Liver (tissue), 8 donors: ENCODE measurements at regions not wholly inside any gene's neighbourhood (a gene's known extent, or its start where the extent isn't known, plus 50 kb on each side); places are given as distances from the start of the nearest gene placed in this dataset.

Experiments
- DNase-seq: peaks from one replicate; pipeline ENCODE4 v3.0.0-alpha.2; 2017; ENCODE audit warnings: low spot score
- H3K27ac ChIP-seq, 2 donors: one replicate each; pipeline ENCODE4 v1.7.0; 2013; ENCODE audit warnings: inconsistent platforms in 2 of 2, low read length in 2 of 2, control low read depth in 1 of 2, low read depth in 1 of 2, mild to moderate bottlenecking in 1 of 2
- H3K27me3 ChIP-seq, 4 donors: one replicate each; pipeline versions ENCODE4 v1.6.1 to v1.7.0; 2013; ENCODE audit warnings: low read length in 3 of 4, inconsistent platforms in 1 of 4, mild to moderate bottlenecking in 1 of 4, moderate library complexity in 1 of 4; ENCODE audit not compliant: control insufficient read depth in 4 of 4, insufficient read depth in 4 of 4
- H3K36me3 ChIP-seq, 4 donors: one replicate each; pipeline versions ENCODE4 v1.6.1 to v1.7.0; 2013; ENCODE audit warnings: low read length in 3 of 4, mild to moderate bottlenecking in 3 of 4, low read depth in 1 of 4, moderate library complexity in 1 of 4; ENCODE audit not compliant: control insufficient read depth in 4 of 4, insufficient read depth in 3 of 4
- H3K4me1 ChIP-seq, 4 donors: one replicate each; pipeline versions ENCODE4 v1.6.1 to v1.7.0; 2013; ENCODE audit warnings: low read length in 3 of 4, mild to moderate bottlenecking in 3 of 4, moderate library complexity in 1 of 4; ENCODE audit not compliant: control insufficient read depth in 4 of 4, insufficient read depth in 4 of 4
- H3K4me3 ChIP-seq, 3 donors: one replicate each; pipeline versions ENCODE4 v1.6.1 to v1.7.0; 2013; ENCODE audit warnings: low read length in 3 of 3, control low read depth in 1 of 3, low read depth in 1 of 3, mild to moderate bottlenecking in 1 of 3
- H3K9ac ChIP-seq, 2 donors: one replicate each; pipeline ENCODE4 v1.7.0; 2013; ENCODE audit warnings: low read length in 2 of 2, mild to moderate bottlenecking in 2 of 2, moderate library complexity in 2 of 2, control low read depth in 1 of 2, low read depth in 1 of 2
- H3K9me3 ChIP-seq, 4 donors: one replicate each; pipeline versions ENCODE4 v1.6.1 to v1.7.0; 2013; ENCODE audit warnings: low read length in 3 of 4; ENCODE audit not compliant: control insufficient read depth in 4 of 4
- ATF3 ChIP-seq: IDR thresholded peaks from 2 replicates; pipeline ENCODE4 v1.6.1; 2016; ENCODE audit warnings: antibody characterized with exemption
- CTCF ChIP-seq: fragments of 150-350 bp; IDR thresholded peaks from 2 replicates; pipeline ENCODE4 v1.5.1; 2017; ENCODE audit warnings: improper control_type of control experiment, low read depth, low read length; ENCODE audit not compliant: missing input control
- EGR1 ChIP-seq, 2 donors: IDR thresholded peaks; 2 replicates each; pipeline ENCODE4 v1.6.1; 2016 to 2018; ENCODE audit warnings: antibody characterized with exemption in 2 of 2, low read depth in 2 of 2
- FOXA1 ChIP-seq: IDR thresholded peaks from 2 replicates; pipeline ENCODE4 v1.6.1; 2016; ENCODE audit warnings: antibody characterized with exemption
- FOXA2 ChIP-seq: IDR thresholded peaks from 2 replicates; pipeline ENCODE4 v1.6.1; 2016; ENCODE audit warnings: antibody characterized with exemption
- GABPA ChIP-seq, 2 donors: IDR thresholded peaks in 1 of 2; conservative IDR thresholded peaks in 1 of 2; 2 replicates each; pipeline ENCODE4 v1.6.1; 2016; ENCODE audit warnings: antibody characterized with exemption in 2 of 2, mild to moderate bottlenecking in 1 of 2, moderate library complexity in 1 of 2
- HNF4A ChIP-seq, 2 donors: conservative IDR thresholded peaks; 2 replicates each; pipeline ENCODE4 v1.6.1; 2016; ENCODE audit warnings: antibody characterized with exemption in 2 of 2, mild to moderate bottlenecking in 2 of 2
- HNF4G ChIP-seq: IDR thresholded peaks from 2 replicates; pipeline ENCODE4 v1.6.1; 2016; ENCODE audit warnings: antibody characterized with exemption
- JUND ChIP-seq, 2 donors: IDR thresholded peaks; 2 replicates each; pipeline ENCODE4 v1.6.1; 2016; ENCODE audit warnings: antibody characterized with exemption in 2 of 2
- MAX ChIP-seq: IDR thresholded peaks from 2 replicates; pipeline ENCODE4 v1.6.1; 2016; ENCODE audit warnings: antibody characterized with exemption
- NR2F2 ChIP-seq: IDR thresholded peaks from 2 replicates; pipeline ENCODE4 v1.6.1; 2016; ENCODE audit warnings: antibody characterized with exemption
- RAD21 ChIP-seq, 2 donors: IDR thresholded peaks; 2 replicates each; pipeline ENCODE4 v1.6.1; 2016; ENCODE audit warnings: antibody characterized with exemption in 2 of 2, mild to moderate bottlenecking in 2 of 2
- REST ChIP-seq: IDR thresholded peaks from 2 replicates; pipeline ENCODE4 v1.6.1; 2016; ENCODE audit warnings: antibody characterized with exemption, mild to moderate bottlenecking
- RXRA ChIP-seq, 2 donors: IDR thresholded peaks; 2 replicates each; pipeline ENCODE4 v1.6.1; 2017 to 2018; ENCODE audit warnings: antibody characterized with exemption in 2 of 2, mild to moderate bottlenecking in 1 of 2
- SP1 ChIP-seq: IDR thresholded peaks from 2 replicates; pipeline ENCODE4 v1.6.1; 2018; ENCODE audit warnings: antibody characterized with exemption, mild to moderate bottlenecking
- TAF1 ChIP-seq: conservative IDR thresholded peaks from 2 replicates; pipeline ENCODE4 v1.6.1; 2016; ENCODE audit warnings: antibody characterized with exemption, mild to moderate bottlenecking
- YY1 ChIP-seq: IDR thresholded peaks from 2 replicates; pipeline ENCODE4 v1.6.1; 2016; ENCODE audit warnings: antibody characterized with exemption, mild to moderate bottlenecking
- ZBTB33 ChIP-seq: IDR thresholded peaks from 2 replicates; pipeline ENCODE4 v1.6.1; 2016; ENCODE audit warnings: antibody characterized with exemption
- WGBS: extraction: QIAGEN DNeasy Blood & Tissue Kit; methylation state at CpG from one replicate; pipeline ENCODE4 v1.1.7; 2013; 5-methylcytosine and 5-hydroxymethylcytosine counted together
- donor health status: healthy.
- donor health status: healthy.
- donor health status: healthy.
- donor health status: healthy.
- donor health status: healthy.

GRCh38 chr7:125125315-125125714 is 195.7 kb upstream of the POT1 start:
- Histone ChIP-seq H3K9me3 (no peaks in the 10 kb centered on the region), H3K9ac (no peak overlapping the region), H3K36me3 (no peaks in the 10 kb centered on the region), H3K4me3 (no peak overlapping the region), H3K27me3 (no peaks in the 10 kb centered on the region), H3K27ac (no peak overlapping the region), H3K4me1 (no peaks in the 10 kb centered on the region)
- TF ChIP-seq ATF3 (no peak), JUND (IDR thresholded peaks at IDR 0.05) (no peak), CTCF (no peak), TAF1 (no peak), REST (no peak), ZBTB33 (no peak), FOXA2 (no peak), FOXA1 (no peak), RXRA (IDR thresholded peaks at IDR 0.05) (no peak), SP1 (no peak), EGR1 (IDR thresholded peaks at IDR 0.05; ENCODE audit: low read depth in 2 of 2) (no peak), HNF4A (conservative IDR thresholded peaks at IDR 0.05) (no peak), GABPA (IDR thresholded peaks at IDR 0.05 in 1 of 2, conservative IDR thresholded peaks at IDR 0.05 in 1 of 2) (no peak), NR2F2 (no peak), HNF4G (no peak), YY1 (no peak), RAD21 (IDR thresholded peaks at IDR 0.05) (no peak), MAX (no peak)
- no peak for DNase-seq
- WGBS, result 94% methylated on average over 15 of the region's 15 CpGs
